Right lobe of liver (tissue), 6 donors: ENCODE measurements at regions not wholly inside any gene's neighbourhood (a gene's known extent, or its start where the extent isn't known, plus 50 kb on each side); places are given as distances from the start of the nearest gene placed in this dataset.

ENCODE experiments used
- ATAC-seq, 4 donors: fragments of 200-7000 bp; cut with Tn5 transposase; one replicate each; pipeline ENCODE4 v1.9.1; 2020; ENCODE audit warnings: mild to moderate bottlenecking in 4 of 4, moderate library complexity in 4 of 4
- DNase-seq, 3 donors: peaks; one replicate each; pipeline ENCODE4 v3.0.0-alpha.2; 2020
- H3K27ac ChIP-seq, 3 donors: fragments of 200-600 bp; one replicate each; pipeline ENCODE4 v1.8.0; 2022
- H3K27me3 ChIP-seq, 2 donors: fragments of 200-600 bp; one replicate each; pipeline ENCODE4 v1.8.0; 2022
- H3K36me3 ChIP-seq, 4 donors: fragments of 200-600 bp; sonication (generic) in 1 of 4; one replicate each; pipeline versions ENCODE4 v1.5.1 to v1.8.0; 2017 to 2022; ENCODE audit warnings: control low read depth in 1 of 4
- H3K4me1 ChIP-seq, 4 donors: fragments of 200-600 bp; sonication (generic) in 1 of 4; one replicate each; pipeline versions ENCODE4 v1.5.1 to v1.8.0; 2017 to 2022; ENCODE audit warnings: control low read depth in 1 of 4
- H3K4me3 ChIP-seq, 3 donors: fragments of 200-600 bp; one replicate each; pipeline ENCODE4 v1.8.0; 2022
- H3K9me3 ChIP-seq, 4 donors: fragments of 200-600 bp; sonication (generic) in 1 of 4; one replicate each; pipeline versions ENCODE4 v1.5.1 to v1.8.0; 2017 to 2022; ENCODE audit warnings: control low read depth in 1 of 4
- POLR2A ChIP-seq: fragments of 450-650 bp; IDR thresholded peaks from one replicate; pipeline ENCODE4 v1.6.1; 2017; ENCODE audit warnings: antibody characterized with exemption, mild to moderate bottlenecking
- WGBS: methylation state at CpG from one replicate; pipeline ENCODE4 v1.1.6; 2018; ENCODE audit warnings: low coverage, low lambda C conversion rate; ENCODE audit not compliant: insufficient coverage; ENCODE audit errors: missing lambda C conversion rate; 5-methylcytosine and 5-hydroxymethylcytosine counted together
- intact Hi-C, 2 donors: fragments of 100-400 bp; cut with DNase I; formaldehyde crosslinking; loops; one replicate each; pipeline versions ENCODE4 v1.11.2 to v1.14.1; 2022
- TF ChIP-seq, protein P1 (sequence below), 4 donors: fragments of 200-600 bp in 3 of 4; fragments of 450-650 bp in 1 of 4; IDR thresholded peaks; one replicate each; pipeline versions ENCODE4 v1.5.1 to v1.8.0; 2016 to 2022; ENCODE audit warnings: antibody characterized with exemption in 4 of 4, mild to moderate bottlenecking in 2 of 4
- donor health status: DM: no; HTN: yes; CAD: no.
- donor health status: DM: no; HTN: no; CAD: no.
- donor health status: DM: no; HTN: no; CAD: no.
- donor health status: DM: no; HTN: yes; CAD: no.
- donor health status: DM: no; HTN: yes; CAD: no.

DNA sequence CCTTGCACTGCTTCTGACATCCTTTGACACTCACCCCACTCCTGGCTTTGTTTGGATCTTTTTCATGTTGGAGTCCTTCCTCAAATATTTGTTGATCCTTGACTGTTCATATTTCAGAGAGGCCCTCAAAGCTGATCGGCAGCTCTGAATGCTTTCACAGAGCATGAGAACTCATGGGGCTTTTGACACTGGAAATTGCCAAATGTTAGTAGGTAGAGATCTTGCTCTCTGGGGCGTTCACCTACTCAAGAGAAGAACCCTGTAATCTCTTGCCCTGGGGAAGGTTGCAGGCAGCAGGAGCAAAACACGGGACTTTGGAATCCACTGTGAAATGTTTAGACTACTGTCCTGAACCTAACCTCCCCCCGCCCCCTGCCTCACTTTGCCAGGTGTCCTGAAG, 67.4 kb upstream of the STUM start:
- ATAC-seq (peak in 3 of 4 donors; percentile 27 to 59 (median 30)), DNase-seq (no peak)
- Histone ChIP-seq H3K4me3 (no peak overlapping the region), H3K36me3 (no peaks in the 10 kb centered on the region), H3K4me1 (peaks cover 0 to 16% (median 0%) of the 10 kb centered on the region in 4 donors), H3K27me3 (no peaks in the 10 kb centered on the region), H3K27ac (no peak overlapping the region), H3K9me3 (no peaks in the 10 kb centered on the region)
- 29% methylated on average over 4 of the region's 4 CpGs for WGBS
- intact Hi-C loops, result no loop called here
- no peak for TF ChIP-seq POLR2A
- TF ChIP-seq, protein P1, sequence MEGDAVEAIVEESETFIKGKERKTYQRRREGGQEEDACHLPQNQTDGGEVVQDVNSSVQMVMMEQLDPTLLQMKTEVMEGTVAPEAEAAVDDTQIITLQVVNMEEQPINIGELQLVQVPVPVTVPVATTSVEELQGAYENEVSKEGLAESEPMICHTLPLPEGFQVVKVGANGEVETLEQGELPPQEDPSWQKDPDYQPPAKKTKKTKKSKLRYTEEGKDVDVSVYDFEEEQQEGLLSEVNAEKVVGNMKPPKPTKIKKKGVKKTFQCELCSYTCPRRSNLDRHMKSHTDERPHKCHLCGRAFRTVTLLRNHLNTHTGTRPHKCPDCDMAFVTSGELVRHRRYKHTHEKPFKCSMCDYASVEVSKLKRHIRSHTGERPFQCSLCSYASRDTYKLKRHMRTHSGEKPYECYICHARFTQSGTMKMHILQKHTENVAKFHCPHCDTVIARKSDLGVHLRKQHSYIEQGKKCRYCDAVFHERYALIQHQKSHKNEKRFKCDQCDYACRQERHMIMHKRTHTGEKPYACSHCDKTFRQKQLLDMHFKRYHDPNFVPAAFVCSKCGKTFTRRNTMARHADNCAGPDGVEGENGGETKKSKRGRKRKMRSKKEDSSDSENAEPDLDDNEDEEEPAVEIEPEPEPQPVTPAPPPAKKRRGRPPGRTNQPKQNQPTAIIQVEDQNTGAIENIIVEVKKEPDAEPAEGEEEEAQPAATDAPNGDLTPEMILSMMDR (IDR thresholded peaks at IDR 0.05), result no peak

DNA sequence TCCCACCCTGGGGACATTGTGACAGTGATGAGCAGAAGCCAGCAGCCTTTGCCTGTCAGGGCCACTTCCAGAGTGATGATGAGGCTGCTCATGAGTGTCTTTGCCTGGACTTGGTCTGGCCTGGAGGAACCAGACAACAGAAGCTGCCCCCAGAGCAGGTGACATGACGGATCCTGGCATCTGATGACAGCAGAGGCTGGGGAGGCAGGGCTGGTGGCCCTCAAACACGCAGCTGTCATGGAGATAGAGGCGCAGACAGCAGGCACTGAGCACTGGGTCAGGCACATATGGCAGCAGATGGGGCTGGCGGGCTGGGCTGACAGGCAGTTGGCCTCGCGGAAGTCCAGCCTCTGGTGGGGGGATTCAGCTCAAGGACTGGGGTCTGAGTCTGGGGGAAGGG, 66.4 kb upstream of the STUM start:
- no peaks in the 10 kb centered on the region for H3K27me3 ChIP-seq
- H3K36me3 ChIP-seq, result no peaks in the 10 kb centered on the region
- ATAC-seq, result no peak
- DNase-seq, result no peak
- no peak overlapping the region for H3K27ac ChIP-seq
- TF ChIP-seq, protein P1 (IDR thresholded peaks at IDR 0.05), result no peak
- no peak for TF ChIP-seq POLR2A
- no peak overlapping the region for H3K4me3 ChIP-seq
- peaks cover 0 to 16% (median 0%) of the 10 kb centered on the region in 4 donors for H3K4me1 ChIP-seq
- WGBS, result 82% methylated on average over 3 of the region's 6 CpGs
- intact Hi-C loops, result no loop called here
- no peaks in the 10 kb centered on the region for H3K9me3 ChIP-seq

DNA sequence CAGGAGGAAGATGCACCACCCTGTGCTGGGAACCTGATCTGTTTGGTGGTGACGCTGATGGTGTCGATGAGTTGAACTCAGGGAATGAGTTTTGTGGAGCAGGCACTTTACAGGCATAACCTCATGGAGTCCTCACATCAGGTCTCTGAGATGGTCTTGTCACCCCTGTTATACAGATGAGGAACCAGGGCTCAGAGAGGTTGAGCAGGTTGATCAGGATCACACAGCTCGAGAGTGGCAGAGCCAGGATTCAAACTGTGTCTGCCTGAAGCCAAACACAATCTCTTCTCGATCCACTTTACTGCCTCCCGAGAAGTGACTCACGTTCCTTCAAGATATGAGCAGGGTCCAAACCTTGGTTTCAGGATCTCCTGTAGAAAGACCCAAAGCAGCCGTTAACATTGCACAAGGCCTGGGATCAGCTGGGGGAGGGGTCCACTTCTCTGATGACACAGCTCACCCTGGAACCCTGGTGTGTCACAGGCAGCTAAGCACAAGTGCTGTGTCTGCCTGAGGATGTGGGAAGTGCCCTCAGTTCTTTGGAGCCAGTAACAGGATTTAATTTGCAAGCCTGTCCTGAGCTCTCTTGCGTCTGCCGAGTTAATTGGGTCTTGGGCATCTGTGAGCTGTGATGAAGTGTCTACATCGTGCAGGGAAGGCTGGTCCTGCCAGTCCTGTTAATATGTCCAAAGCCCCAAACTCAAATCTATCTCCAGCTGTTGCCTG, 65.4 kb upstream of the STUM start:
- peaks cover 0 to 16% (median 0%) of the 10 kb centered on the region in 4 donors for H3K4me1 ChIP-seq
- no peak overlapping the region for H3K4me3 ChIP-seq
- intact Hi-C loops, result no loop called here
- TF ChIP-seq, protein P1 (IDR thresholded peaks at IDR 0.05), result no peak
- no peak for TF ChIP-seq POLR2A
- no peak overlapping the region for H3K27ac ChIP-seq
- H3K36me3 ChIP-seq, result no peaks in the 10 kb centered on the region
- no peaks in the 10 kb centered on the region for H3K9me3 ChIP-seq
- DNase-seq (no peak), ATAC-seq (no peak)
- H3K27me3 ChIP-seq, result no peaks in the 10 kb centered on the region
- 65% methylated on average over 4 of the region's 10 CpGs for WGBS

DNA sequence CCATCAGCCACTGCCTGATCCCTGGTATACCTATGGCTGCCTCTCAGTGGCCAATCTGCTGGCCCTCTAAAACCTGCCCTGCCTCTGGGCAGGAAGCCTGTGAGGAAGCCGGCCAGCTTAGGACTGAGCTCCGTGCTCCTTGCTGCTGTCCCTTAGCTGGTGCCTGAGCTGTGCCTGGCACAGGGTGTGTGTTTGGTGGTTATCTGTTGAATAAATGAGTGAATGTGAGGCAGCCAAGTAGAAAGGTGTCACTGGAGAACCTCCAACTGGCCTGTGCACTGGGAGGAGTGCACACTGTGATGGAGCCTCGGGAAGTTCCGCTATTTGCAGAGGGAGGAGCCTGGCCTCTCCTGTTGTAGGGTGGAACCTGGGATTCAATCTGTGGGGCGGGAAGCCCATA, 63.4 kb upstream of the STUM start:
- Histone ChIP-seq H3K4me1 (peaks cover 0 to 9% (median 0%) of the 10 kb centered on the region in 4 donors), H3K27ac (no peak overlapping the region), H3K9me3 (no peaks in the 10 kb centered on the region), H3K36me3 (no peaks in the 10 kb centered on the region), H3K27me3 (no peaks in the 10 kb centered on the region), H3K4me3 (no peak overlapping the region)
- intact Hi-C loops, result no loop called here
- no peak for DNase-seq
- no peak for ATAC-seq
- WGBS, result 50% methylated on average over 2 of the region's 5 CpGs
- TF ChIP-seq POLR2A, result no peak
- TF ChIP-seq, protein P1 (IDR thresholded peaks at IDR 0.05), result no peak
